PC-9 (cell line): ENCODE measurements at regions not wholly inside any gene's neighbourhood (a gene's known extent, or its start where the extent isn't known, plus 50 kb on each side); places are given as distances from the start of the nearest gene placed in this dataset.

Source experiments
- CTCF ChIP-seq: fragments of 200-600 bp; sonication (generic); conservative IDR thresholded peaks from 2 replicates; pipeline ENCODE4 v1.6.1; 2017; ENCODE audit warnings: mixed run types, antibody characterized with exemption, mild to moderate bottlenecking, moderate library complexity
- EZH2 ChIP-seq: fragments of 200-600 bp; sonication (generic); IDR thresholded peaks from 2 replicates; pipeline ENCODE4 v1.8.0; 2017; ENCODE audit warnings: antibody characterized with exemption, low read depth

DNA sequence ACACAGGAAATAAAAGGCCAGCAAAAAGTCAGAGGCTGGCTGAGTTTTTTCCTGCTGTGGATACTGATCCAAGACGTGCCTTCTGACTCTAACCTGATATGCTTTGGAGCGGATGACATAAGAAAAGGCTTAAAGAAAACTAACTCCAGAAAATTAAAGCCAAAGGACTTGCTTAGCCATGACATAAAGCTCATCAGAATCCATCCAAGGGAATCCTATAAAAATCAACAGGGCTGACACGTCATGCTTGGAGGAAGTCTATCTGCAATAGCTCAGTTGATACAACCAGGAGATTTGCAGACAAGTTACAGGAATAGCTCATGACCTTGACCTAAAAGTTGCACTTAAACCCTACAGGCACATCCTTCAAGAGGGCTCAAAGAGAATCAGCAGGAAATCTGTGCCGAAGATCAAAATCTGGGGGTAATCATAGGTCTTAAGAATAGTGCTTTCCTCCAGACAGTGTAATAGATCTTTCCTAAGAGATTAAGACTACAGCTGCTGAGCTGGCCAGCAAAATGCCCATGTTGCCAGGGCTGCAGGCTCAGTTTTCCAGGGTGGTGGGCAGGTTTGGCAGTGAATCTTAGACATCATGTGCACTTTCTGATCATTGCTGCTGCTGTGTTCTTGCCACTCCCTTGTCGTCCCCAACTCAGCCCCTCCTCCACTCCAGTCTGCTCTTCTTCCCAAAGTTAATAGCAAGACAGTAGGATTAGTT lies 111.5 kb upstream of the SVIL start:
- no peak for TF ChIP-seq CTCF
- TF ChIP-seq EZH2, result no peak
